ENCODE measurements at regions not wholly inside any gene's neighbourhood (a gene's known extent, or its start where the extent isn't known, plus 50 kb on each side); places are given as distances from the start of the nearest gene placed in this dataset.

- TF ChIP-seq, protein P1, sequence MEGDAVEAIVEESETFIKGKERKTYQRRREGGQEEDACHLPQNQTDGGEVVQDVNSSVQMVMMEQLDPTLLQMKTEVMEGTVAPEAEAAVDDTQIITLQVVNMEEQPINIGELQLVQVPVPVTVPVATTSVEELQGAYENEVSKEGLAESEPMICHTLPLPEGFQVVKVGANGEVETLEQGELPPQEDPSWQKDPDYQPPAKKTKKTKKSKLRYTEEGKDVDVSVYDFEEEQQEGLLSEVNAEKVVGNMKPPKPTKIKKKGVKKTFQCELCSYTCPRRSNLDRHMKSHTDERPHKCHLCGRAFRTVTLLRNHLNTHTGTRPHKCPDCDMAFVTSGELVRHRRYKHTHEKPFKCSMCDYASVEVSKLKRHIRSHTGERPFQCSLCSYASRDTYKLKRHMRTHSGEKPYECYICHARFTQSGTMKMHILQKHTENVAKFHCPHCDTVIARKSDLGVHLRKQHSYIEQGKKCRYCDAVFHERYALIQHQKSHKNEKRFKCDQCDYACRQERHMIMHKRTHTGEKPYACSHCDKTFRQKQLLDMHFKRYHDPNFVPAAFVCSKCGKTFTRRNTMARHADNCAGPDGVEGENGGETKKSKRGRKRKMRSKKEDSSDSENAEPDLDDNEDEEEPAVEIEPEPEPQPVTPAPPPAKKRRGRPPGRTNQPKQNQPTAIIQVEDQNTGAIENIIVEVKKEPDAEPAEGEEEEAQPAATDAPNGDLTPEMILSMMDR (IDR thresholded peaks at IDR 0.05; ENCODE audit: insufficient read depth, low read depth, low read length, missing control alignments) = no peak
- DNase-seq (ENCODE audit: low read depth) = no peak
Measured at GRCh38 chr2:216745453-216745852, 50.1 kb upstream of the IGFBP5 start.

More at GRCh38 chr2:216745453-216745852, 50.1 kb upstream of the IGFBP5 start:
- no peak overlapping the region for H3K4me3 ChIP-seq (ENCODE audit: low read depth, low read length)

Data from GM12865 (cell line).